Tibial nerve (tissue), 4 donors: ENCODE measurements at regions not wholly inside any gene's neighbourhood (a gene's known extent, or its start where the extent isn't known, plus 50 kb on each side); places are given as distances from the start of the nearest gene placed in this dataset.

ENCODE experiments used
- DNase-seq, 2 donors: peaks; one replicate each; pipeline ENCODE4 v3.0.0-alpha.2; 2019; ENCODE audit warnings: low spot score in 2 of 2
- H3K27ac ChIP-seq, 4 donors: fragments of 200-600 bp; sonication (generic) in 3 of 4; one replicate each; pipeline ENCODE4 v1.5.1; 2017 to 2019; ENCODE audit warnings: mild to moderate bottlenecking in 1 of 4
- H3K27me3 ChIP-seq, 2 donors: fragments of 200-600 bp; sonication (generic) in 1 of 2; one replicate each; pipeline versions ENCODE4 v1.5.1 to v1.6.0; 2017 to 2019
- H3K36me3 ChIP-seq, 3 donors: fragments of 200-600 bp; sonication (generic); one replicate each; pipeline ENCODE4 v1.5.1; 2018 to 2019
- H3K4me1 ChIP-seq, 4 donors: fragments of 200-600 bp; sonication (generic) in 3 of 4; one replicate each; pipeline ENCODE4 v1.5.1; 2017 to 2019
- H3K4me3 ChIP-seq, 4 donors: fragments of 200-600 bp; sonication (generic) in 3 of 4; one replicate each; pipeline ENCODE4 v1.5.1; 2017 to 2019; ENCODE audit warnings: mild to moderate bottlenecking in 1 of 4, moderate library complexity in 1 of 4
- H3K9me3 ChIP-seq, 4 donors: fragments of 200-600 bp; sonication (generic) in 3 of 4; one replicate each; pipeline ENCODE4 v1.5.1; 2017 to 2019
- CTCF ChIP-seq, 5 experiments: fragments of 200-600 bp in 3 of 5; fragments of 450-650 bp in 2 of 5; sonication (generic) in 3 of 5; IDR thresholded peaks; one replicate each; pipeline ENCODE4 v1.5.1; 2016 to 2019; ENCODE audit warnings: antibody characterized with exemption in 5 of 5, mild to moderate bottlenecking in 3 of 5, moderate library complexity in 2 of 5
- EP300 ChIP-seq, 2 donors: sonication (generic); formaldehyde crosslinking; IDR thresholded peaks; one replicate each; pipeline ENCODE4 v1.6.1; 2017; ENCODE audit warnings: antibody characterized with exemption in 2 of 2, mild to moderate bottlenecking in 1 of 2
- POLR2A ChIP-seq, 2 donors: fragments of 450-650 bp; IDR thresholded peaks; one replicate each; pipeline ENCODE4 v1.6.1; 2017; ENCODE audit warnings: antibody characterized with exemption in 2 of 2, mild to moderate bottlenecking in 2 of 2, moderate library complexity in 2 of 2
- WGBS, 2 donors: methylation state at CpG; one replicate each; pipeline ENCODE4 v1.1.5; 2018; 5-methylcytosine and 5-hydroxymethylcytosine counted together

GRCh38 chr5:30581198-30581935 lies 612.1 kb upstream of the CDH6 start:
- 41 to 45% methylated on average over 8 of the region's 8 CpGs for WGBS, 2 donors

GRCh38 chr5:30574761-30575160 lies 618.7 kb upstream of the CDH6 start:
- DNase-seq = no peak
- Histone ChIP-seq H3K4me3 (no peak overlapping the region), H3K27ac (no peak overlapping the region), H3K9me3 (no peaks in the 10 kb centered on the region), H3K4me1 (no peaks in the 10 kb centered on the region), H3K27me3 (no peaks in the 10 kb centered on the region), H3K36me3 (no peaks in the 10 kb centered on the region)
- no peak for TF ChIP-seq EP300 (IDR thresholded peaks at IDR 0.05)
- no peak for TF ChIP-seq POLR2A (IDR thresholded peaks at IDR 0.05)
- TF ChIP-seq CTCF (IDR thresholded peaks at IDR 0.05) = no peak
- WGBS, 2 donors = 37 to 41% methylated on average over 1 of the region's 1 CpG

More at GRCh38 chr5:30581198-30581935, 612.1 kb upstream of the CDH6 start:
- Histone ChIP-seq H3K9me3 (no peaks in the 10 kb centered on the region), H3K27ac (no peak overlapping the region), H3K27me3 (no peaks in the 10 kb centered on the region), H3K4me1 (no peaks in the 10 kb centered on the region), H3K36me3 (no peaks in the 10 kb centered on the region), H3K4me3 (no peak overlapping the region)
- TF ChIP-seq EP300 (IDR thresholded peaks at IDR 0.05) (no peak), CTCF (IDR thresholded peaks at IDR 0.05) (no peak), POLR2A (IDR thresholded peaks at IDR 0.05) (no peak)
- DNase-seq = no peak

GRCh38 chr5:30572279-30572678 lies 621.2 kb upstream of the CDH6 start:
- H3K9me3 ChIP-seq = no peaks in the 10 kb centered on the region
- no peak for TF ChIP-seq EP300 (IDR thresholded peaks at IDR 0.05)
- TF ChIP-seq CTCF (IDR thresholded peaks at IDR 0.05) = no peak
- no peak for TF ChIP-seq POLR2A (IDR thresholded peaks at IDR 0.05)
- 37 to 45% methylated on average over 1 of the region's 1 CpG for WGBS, 2 donors
- H3K36me3 ChIP-seq = no peaks in the 10 kb centered on the region
- no peak overlapping the region for H3K27ac ChIP-seq
- no peaks in the 10 kb centered on the region for H3K4me1 ChIP-seq
- no peak overlapping the region for H3K4me3 ChIP-seq
- DNase-seq = no peak
- no peaks in the 10 kb centered on the region for H3K27me3 ChIP-seq

- WGBS, 2 donors = 44 to 45% methylated on average over 2 of the region's 2 CpGs
- no peak for DNase-seq
Observed at GRCh38 chr5:30561771-30562170, 631.7 kb upstream of the CDH6 start.

More at GRCh38 chr5:30561771-30562170, 631.7 kb upstream of the CDH6 start:
- no peaks in the 10 kb centered on the region for H3K36me3 ChIP-seq
- no peak overlapping the region for H3K27ac ChIP-seq
- no peak for TF ChIP-seq EP300 (IDR thresholded peaks at IDR 0.05)
- TF ChIP-seq CTCF (IDR thresholded peaks at IDR 0.05) = no peak
- no peak for TF ChIP-seq POLR2A (IDR thresholded peaks at IDR 0.05)
- H3K4me3 ChIP-seq = no peak overlapping the region
- H3K27me3 ChIP-seq = no peaks in the 10 kb centered on the region
- no peaks in the 10 kb centered on the region for H3K9me3 ChIP-seq
- H3K4me1 ChIP-seq = no peaks in the 10 kb centered on the region
